ENCODE measurements at regions not wholly inside any gene's neighbourhood (a gene's known extent, or its start where the extent isn't known, plus 50 kb on each side); places are given as distances from the start of the nearest gene placed in this dataset.

DNA sequence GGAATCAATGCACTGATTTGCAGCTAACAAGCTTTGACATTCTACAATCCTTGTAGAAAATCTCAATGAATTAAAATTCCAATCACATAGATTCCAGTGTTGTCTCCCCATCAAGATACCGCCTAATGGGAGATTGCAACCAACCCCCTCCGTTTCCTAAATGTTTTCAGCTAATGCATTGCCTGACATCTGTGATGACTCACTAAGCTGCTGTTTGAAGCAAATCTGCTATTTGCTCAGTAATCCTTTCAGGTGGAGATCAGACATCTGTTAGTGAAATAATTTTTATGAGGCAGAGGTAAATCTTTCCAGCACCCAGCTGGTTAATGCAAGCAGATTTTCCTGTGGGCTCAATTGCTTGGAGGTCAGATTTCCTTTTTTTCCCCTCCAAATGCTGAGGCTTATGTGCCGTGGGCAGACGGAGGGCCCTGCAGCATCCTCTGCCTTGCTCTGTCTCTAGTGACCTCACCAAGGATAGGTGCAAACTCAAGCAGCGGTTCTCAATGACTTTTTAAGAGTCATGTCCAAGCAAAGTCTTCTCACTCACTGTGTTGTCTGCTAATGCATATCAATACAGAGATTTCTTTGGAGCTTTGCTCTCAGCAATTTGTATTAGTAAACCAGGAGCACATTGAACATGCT, 91.1 kb upstream of the RAB3GAP2 start:
- TF ChIP-seq, protein P1, sequence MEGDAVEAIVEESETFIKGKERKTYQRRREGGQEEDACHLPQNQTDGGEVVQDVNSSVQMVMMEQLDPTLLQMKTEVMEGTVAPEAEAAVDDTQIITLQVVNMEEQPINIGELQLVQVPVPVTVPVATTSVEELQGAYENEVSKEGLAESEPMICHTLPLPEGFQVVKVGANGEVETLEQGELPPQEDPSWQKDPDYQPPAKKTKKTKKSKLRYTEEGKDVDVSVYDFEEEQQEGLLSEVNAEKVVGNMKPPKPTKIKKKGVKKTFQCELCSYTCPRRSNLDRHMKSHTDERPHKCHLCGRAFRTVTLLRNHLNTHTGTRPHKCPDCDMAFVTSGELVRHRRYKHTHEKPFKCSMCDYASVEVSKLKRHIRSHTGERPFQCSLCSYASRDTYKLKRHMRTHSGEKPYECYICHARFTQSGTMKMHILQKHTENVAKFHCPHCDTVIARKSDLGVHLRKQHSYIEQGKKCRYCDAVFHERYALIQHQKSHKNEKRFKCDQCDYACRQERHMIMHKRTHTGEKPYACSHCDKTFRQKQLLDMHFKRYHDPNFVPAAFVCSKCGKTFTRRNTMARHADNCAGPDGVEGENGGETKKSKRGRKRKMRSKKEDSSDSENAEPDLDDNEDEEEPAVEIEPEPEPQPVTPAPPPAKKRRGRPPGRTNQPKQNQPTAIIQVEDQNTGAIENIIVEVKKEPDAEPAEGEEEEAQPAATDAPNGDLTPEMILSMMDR (IDR thresholded peaks at IDR 0.05; ENCODE audit: low read depth, low read length, poor library complexity, severe bottlenecking), result no peak
- no peak for TF ChIP-seq EZH2phosphoT487 (IDR thresholded peaks at IDR 0.05; ENCODE audit: borderline replicate concordance, low read length)

All from DOHH2 (cell line).